ENCODE measurements at regions not wholly inside any gene's neighbourhood (a gene's known extent, or its start where the extent isn't known, plus 50 kb on each side); places are given as distances from the start of the nearest gene placed in this dataset.
A peak's percentile ranks its signal among the peaks of the same experiment; 100 is the strongest.

DNA sequence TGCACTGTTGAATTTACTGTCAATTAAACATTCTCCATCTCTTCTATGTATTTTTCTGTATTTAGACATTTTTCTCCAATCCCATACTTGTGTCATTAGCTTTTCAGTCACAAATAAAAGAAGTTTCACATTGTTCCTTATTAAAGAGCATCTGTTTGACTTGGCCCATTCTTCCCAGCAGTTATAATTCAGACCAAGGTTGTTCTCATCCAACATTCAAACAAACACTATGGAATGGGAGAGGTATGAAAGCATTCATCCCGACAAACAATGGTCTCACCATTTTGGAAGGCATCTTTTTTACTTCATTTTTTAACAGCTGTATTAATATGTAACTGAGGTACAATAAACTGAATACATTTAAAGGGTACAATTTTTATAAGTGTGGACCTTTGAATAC lies 208.8 kb upstream of the MAF start:
- no peak for DNase-seq

DNA sequence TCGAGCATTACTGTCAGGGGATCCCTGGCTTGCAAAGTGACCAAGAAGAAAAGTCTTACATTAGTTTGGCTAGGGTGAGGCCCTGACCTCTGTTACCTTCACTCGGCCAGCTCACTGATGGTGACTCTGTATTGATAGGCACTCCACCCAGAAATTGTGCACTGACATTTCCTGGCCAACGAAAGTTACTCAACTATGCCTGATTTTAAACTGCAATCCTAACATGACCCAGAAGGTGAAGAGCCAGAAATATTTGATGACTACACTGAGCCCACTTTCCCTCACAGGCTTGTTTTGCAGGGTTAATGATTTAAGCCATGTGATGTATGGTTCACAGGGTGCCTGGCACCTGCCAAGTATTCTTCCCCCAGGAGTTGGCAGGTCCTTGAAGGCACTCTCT lies 208.2 kb upstream of the MAF start:
- no peak for DNase-seq

DNA sequence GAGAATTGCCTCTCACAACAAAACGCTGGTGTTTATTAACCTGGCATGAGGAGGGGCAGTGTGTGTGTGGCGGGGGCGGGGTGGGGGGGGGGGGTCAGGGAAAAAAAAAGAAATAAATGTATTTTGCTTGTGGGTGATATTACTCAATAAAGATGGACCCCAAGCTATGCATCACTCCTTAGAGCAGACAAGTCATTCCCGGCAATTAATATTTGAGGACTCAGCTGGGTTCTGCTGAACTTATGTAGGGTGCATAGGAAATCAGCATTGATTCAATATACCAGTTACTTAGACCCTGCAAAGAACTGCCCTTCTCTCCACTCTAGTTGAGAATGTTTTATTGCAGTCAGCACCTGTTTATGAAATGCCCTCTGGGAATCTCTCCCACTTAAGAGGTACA lies 206.2 kb upstream of the MAF start:
- no peak for DNase-seq

DNA sequence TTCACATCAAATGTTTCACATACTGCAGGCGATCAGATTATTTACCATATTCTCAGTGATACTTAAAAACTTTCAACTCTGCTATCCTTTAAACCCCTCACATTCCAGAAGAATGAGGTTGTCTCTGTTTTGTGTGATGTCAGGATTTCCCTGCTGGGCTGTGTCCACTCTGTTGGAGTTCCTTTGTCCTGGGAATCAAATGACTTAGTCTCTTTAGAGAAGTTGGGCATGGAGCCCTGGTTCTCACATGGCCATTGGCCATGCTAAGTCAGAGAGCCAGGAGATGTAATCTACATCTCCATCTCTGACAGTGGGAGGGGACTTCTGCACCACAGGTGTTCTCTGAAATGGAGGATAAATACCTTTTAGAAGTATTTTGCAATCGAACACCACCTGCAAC lies 205.1 kb upstream of the MAF start:
- DNase-seq, result no peak

DNA sequence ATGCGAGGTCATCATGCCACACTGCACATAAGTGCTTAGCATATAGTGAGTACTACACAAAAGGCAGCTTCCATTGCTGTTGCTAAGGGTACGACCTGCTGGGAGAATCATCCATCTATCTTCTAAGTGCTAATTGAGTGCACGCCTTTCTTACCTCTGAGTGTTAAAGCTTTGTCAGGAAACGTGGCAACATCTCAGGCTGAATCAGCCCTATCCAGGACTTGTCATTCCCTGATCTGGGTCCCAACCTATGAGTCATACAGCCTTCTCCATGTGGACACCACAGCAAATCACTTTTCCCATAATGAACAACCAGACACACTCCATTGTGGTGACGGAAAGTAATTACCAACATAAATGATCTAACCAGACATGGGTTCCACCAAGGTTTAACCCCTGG lies 201.1 kb upstream of the MAF start:
- DNase-seq, result no peak

DNA sequence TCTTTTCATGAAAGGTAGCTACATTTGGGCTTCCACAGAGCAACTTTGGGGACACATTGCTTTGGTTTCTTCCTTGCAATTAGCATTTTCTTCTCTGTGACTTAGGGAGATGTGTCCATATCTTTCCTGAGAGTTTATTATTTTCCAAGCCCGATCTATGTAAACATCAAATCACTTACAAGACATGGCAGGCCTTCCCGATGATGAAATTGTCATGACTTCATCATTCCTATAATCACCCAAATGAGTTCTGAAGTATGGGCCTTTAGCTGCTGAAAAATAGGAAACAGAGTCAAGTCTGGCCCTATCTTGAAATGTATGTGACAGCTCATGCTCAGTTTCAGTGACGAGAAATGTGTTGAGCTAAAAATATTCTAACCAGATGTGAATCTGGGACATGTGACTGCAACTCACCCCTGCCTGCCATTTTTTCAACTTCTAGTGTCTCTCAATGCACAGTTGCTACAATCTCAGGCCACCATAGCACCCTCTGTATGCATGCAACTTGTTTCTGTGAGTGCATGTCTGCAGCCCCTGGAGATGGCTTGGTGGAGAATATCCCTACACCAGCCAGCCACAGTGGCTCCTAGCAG lies 199.6 kb upstream of the MAF start:
- DNase-seq, result no peak

DNA sequence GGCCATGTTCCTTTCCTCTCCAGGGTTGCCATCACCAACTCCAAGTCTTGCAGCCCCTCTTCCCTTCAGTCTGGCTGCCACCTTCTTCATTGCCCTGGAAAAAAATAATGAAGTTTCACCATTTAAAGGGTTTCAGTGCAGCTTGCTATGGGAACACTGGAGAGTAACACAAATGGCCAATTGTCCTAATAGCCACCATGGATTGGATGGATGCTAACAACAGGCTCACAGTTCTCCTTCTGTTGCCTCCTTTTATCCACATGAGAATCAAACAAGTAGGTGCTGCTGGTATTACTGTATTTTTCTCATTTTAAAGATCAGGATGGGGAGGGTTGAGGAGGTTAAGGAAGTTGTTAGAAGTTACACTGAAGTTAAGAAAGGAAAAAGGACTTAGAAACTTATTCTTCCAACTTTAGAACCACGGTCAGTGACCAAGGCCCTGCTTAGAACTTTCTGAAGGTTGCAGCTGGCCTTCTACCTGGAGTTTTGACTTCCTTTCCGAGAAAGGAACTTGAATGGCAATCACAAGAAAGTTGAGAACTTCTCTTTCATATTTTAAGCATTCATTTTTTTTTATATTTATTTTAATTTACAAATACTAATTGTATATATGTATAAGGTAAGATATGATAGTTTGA lies 198.0 kb upstream of the MAF start:
- no peak for DNase-seq

DNA sequence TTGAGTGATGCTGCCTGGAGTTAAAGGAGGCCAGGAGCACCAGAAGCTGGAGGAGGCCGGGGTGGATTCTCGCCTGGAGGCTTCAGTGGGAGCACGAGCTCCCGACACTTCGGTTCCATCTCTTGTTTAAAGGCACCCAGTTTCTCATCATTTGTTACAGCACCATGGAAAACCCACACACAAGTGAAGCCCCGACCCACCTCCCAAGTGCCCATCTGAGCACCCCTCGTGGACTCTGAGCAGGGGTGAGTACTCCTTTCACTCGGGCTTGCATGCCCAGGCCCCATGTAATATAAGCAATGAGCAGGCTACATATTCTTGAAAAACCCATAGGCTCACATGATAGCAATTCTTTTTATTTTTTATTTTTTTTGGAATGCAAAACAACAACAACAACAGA lies 196.9 kb upstream of the MAF start:
- DNase-seq, result no peak

DNA sequence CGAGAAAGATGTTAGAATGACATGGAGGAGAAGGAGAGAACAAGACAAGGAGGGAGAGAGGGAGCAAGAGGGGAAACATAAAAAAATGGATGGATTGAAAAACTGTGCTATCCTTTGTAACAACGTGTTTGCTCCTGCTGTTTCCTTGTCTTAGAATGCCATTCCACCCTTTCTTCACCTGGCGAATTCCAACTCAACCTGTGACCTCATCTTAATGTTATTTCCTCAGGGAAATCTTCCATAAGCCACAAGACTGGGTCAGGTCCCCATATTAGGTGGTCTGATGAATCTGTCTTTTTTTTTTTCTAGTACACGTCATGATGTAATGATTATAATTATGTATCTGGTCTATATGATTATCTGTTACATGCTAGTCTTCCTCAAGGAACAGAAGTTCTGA lies 195.0 kb upstream of the MAF start:
- no peak for DNase-seq

DNA sequence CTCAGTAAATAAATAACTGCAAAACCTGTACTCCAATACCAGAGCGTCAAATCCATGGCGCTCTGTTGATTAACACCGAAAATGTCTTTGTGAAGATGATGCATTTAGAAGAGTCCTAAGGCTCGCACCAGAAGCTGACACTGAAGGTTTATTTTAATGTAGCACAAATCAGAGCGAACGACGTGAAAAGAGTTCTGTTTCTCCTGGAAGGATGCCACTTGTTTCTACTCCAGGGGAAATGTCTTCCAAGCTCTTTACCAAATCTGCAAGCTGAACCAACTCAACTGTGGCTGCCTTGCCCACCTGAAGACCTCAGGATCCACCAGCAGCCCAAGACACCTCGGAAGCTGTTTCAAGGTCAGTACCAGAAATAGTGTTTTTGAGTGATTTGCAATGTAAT lies 194.4 kb upstream of the MAF start:
- DNase-seq, result no peak

DNA sequence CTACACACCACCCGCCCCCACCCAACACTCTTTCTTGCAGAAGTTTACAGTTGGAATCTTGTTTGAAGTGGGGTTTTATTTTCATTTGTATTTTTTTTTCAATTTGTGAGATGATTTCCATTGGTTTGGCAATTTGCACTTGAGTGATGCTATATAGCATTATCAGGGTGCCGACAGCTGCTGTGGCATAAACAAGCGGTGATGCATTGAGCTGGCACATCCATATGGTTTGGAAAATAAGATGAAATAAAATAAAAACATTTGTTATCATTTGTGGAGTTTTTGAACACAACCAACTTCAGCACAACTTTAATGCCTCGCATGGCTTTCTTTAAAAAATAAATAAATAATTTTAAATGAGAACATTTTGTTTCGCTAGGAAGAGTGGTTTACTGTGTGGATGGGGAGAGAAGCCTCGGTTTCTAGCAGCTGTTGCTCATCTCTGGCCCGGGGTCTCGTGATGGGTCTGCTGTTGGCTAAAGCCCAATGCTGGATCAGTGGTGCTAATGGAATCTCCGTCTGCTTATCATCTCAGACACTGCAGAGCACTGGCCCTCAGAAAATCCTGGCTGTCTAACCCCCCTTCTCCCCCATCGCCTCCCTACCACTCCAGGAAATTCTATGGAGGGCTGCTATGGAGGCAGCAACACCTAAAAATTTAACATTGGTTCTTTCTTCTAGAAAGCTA lies 192.3 kb upstream of the MAF start:
- DNase-seq, result no peak

DNA sequence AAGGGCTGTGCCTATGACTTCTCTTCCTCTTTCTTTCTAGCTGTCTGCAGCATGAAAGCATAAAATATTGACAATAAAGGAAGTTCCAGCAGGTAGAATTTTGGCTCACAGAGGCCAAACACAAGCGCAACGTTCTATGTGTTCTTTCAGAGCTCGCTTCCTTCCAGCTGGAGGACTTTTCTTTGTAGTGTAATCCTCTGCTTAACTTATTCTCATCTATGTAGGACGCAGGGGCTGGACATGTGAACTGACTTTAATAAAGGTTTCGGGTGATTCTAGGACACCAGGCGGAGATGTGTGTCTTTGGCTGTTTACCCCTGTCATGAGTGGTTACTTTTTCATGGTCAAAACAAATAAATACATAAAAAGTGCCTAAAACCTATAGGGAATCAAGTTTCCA lies 191.5 kb upstream of the MAF start:
- no peak for DNase-seq

DNA sequence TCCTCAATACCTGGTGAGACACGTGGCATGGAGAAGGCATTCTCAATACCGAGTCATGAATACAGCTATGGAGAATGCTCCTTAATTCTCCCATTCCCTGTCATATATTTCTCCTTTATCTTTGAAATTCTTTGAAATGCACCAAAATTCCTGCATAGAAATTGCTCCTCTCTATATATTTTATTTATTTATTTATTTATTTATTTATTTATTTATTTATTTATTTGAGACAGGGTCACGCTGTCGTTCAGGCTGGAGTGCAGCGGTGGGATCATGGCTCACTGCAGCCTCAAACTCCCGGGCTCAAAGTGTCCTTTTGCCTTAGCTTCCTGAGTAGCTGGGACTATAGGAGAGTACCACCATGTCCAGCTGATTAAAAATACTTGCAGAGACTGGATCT lies 190.3 kb upstream of the MAF start:
- DNase-seq, result no peak

DNA sequence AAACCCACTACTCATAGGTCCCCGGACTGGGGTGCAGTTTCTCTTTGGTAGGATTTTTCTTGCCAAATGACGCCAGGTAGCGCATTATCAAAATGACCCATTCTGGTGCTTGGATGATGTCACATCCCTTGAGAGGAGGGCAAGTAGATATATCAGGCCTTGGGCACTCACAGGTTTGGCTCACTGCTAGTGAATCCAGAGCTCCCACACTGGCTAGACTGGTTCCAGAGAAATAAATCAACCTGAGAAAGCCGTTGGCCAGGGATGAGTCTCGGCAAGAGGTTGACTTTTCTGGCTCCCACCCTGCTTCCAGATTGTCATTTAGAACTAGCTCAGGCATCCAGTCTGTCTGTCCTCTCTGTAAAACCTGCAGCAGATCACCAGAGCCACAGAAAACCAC lies 188.4 kb upstream of the MAF start:
- no peak for DNase-seq

DNA sequence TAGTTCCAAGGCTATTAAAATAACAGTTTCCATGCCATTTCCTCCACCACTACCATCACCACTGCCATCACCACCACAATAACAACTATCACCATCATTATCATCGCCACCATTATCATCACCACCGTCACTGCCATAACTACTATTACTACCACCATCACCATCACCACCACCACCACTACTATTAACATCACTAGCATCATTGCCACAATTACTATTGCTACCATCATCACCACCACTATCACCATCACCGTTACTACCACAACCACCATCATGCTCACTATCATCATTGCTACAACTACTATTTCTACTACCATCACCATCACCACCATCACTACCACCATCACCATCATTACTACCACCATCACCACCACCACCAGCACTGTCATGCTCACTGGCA lies 185.9 kb upstream of the MAF start:
- no peak for DNase-seq

DNA sequence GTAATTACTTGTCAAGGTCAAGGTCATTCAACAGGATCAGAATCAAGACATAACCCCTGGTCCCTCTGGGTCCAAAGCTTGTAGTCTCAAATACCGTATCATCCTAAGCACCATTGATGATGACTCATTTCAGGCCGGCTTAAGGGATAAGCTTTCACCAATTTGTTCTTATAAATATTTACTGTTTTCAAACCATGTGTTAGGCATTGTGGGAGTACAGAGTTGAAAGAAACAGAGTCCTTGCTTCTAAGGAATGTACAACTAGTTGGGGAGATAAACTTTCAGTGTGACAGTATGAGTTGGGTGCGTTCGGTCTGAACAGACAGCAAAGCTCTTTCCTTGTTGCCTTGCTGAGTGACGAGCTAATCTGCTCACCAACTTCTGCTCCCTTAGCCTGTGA lies 183.5 kb upstream of the MAF start:
- no peak for DNase-seq

DNA sequence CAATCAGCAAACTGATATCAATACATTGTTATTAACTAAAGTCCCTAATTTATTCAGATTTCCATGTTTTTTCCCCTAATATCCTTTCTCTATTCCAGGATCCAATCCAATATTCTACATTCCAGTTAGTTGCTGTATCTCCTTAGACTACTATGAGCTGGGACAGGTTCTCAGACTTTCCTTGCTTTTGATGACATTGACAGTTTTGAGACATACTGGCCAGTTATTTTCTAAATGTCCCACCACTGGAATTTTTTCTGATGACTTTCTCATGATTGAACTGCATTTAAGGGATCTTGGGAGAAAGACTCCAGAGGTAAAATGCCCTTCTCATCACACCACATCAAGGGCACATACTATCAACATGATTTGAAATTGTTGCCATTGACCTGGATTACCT lies 177.1 kb upstream of the MAF start:
- no peak for DNase-seq

DNA sequence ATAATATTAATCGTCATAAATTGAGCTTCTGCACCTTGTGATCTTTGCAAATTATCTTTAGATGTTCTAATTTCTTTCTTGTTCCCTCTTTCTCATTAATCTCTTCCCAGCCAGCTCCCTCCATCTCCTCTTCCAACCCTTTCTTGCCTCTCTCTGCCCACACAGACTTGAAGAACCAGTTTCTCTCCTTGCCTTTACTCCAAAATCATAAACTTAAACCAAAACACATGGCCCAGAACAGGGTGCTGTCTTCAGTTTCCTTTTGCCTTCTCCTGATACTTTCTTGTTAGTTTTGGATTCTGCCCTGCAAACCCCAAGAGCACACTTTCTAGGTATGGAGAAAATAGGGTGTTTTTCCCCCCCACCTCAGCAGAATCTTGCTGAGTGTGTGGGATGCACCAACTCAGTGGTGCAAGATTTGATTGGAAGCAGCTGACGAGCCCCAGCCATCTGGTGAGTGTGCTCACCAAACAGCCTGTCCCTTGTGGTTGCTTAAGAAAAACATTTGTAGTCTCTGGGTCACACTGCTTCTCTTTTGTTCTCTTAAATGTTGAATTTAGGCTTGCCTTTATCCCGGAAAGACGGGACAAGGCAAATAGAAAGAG lies 175.8 kb upstream of the MAF start:
- no peak for DNase-seq

DNA sequence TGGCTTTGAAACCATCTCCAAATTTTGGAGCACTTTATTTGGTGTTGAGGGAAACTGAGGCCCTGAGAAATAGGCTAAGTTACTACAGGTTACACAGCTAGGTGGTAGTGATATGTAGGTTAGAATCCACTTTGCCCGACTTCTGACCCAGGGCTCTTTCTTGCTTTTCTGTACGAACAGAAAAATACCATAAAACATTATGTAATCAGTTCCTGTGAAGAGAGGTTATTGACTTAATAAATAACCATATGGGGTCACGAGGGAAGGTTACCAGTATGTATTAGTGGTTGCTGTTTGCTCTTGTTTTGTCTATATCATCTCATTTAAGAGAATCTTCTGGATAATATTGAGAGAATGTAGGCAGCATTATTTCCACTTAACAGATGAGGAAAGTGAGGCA lies 172.2 kb upstream of the MAF start:
- no peak for DNase-seq

DNA sequence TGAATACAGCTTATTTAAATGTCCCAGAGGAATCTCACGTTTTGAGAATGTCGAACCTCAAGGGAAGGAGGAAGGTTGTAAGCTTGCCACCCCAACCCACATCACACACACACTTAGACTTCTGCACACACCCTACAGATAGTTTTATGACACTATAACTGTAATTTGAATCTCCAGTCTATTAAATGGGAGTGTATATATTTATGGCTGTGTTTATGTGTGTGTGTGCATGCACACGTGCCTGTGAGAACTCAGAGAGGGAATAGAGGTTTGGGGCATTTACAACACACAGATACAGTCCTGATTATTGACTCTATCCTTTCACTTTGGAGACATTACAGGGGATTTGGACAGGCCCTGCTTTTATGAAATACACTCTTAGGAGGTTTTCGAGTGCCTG lies 171.5 kb upstream of the MAF start:
- DNase-seq, result no peak

DNA sequence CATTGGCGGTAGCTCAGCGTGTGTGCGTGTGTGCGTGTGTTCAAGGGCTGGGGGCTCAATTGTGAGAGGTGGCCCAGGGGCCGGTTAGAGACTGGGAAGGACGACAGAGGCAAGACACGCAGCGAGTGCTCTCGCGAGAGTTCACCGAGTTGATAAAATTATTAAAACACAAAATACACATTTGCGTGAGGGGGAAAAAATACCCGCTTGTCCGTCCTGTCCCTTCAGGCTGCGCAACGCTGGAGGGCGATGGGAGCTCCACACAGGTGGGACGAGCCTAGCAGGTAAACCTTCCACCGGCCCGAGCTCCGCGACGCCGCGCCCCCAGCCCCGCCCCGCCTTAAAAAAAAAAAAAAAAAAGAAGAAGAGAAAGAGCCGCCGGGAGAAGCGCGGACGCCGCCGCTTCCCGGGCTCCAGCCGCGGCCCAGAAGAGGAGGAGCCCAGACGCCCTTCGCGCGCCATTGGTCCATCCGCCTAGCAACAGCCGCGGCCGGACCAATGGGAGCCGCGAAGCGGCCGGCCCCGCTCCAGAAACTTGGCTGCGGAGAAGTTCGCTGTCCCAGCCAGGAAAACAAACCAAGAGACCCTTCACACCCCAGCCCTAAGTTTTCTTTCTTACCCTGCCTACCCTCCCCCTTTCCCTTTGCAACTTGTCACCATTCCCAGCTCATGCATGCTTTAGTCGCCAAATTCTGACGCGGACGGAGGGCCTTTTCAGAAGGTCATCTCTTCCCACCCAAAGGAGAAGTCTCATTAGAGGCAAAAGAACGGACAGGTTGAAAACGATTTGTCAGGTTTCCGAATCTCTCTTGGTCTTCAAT lies 169.9 kb upstream of the MAF start:
- peak; percentile 73 for DNase-seq

DNA sequence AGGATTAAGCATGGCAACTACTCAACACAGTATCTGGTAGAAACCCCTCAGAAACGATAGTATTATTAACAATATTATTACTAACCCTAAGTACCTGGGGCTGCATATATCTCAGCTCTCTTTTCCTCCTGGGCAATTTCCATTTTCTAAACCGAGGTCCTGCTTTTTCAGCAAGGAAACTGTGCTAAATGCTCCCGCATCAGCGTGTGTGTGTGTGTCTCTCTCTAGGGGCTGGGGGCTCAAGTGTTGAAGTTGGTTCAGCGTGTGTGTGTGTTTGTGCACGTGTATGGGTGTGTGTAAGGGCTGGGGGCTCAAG lies 169.3 kb upstream of the MAF start:
- DNase-seq, result no peak

DNA sequence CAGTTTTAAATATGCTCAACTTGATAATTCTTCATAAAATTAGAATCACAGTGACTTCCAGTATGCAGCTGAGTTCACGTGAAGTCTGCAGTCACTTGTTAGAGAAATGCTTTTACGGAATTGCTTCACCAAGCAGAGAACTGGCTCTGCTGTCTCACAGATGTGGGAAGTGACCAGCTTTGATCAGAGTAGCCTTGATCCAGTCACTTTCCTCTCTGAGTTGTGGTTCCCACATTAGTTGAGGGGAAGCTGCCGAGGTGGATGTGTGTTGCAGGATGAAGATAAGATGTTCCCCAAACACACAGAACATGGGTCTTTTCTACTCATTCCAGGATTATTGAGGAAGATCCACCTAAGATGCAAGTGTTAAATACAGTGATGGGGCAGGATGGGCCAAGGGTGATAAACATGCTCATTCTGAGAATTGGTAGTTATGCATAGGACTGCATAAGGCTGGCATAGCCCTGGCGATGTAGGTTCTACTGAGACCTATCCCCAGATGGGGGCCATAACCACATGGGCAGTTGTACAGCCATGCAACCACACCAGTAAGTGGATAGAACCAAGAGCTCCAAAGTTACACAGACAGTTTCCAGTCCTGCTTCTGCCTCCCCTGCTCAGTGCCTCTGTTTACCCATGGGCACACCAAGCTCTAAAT lies 168.9 kb upstream of the MAF start:
- no peak for DNase-seq

Measured in stimulated activated CD8-positive, alpha-beta memory T cell treated with anti-CD3 and anti-CD28 coated beads, Interleukin-4, amount 100 ng/mL, for 48 hours (primary cell).